ENCODE measurements at regions not wholly inside any gene's neighbourhood (a gene's known extent, or its start where the extent isn't known, plus 50 kb on each side); places are given as distances from the start of the nearest gene placed in this dataset.
"Not testable (repeated sequence)": the region's sequence is repeated elsewhere in the genome, so short reads cannot be mapped to it uniquely, and the experiment has no call there.

DNA sequence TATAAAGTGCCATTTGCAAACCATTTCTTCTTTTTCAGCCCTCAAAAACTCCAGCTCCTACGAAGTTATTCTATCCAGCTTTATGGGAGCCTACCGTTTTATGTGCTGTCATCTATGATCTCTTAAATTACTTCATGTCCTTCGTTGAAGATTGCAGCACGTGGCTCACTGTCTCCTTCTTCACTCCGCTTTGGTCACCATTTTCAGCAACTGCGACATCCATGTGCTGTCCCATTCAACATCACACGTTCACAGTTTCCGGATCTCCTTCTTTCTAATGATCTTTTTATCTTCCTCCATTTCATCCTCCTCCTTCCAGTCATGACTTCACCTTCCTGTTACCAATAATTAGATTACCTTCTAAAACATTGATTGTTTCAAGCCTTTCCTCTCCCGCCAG lies 143.3 kb upstream of the KRAS start:
- no peaks in the 10 kb centered on the region for H3K9me3 Mint-ChIP-seq
- H3K4me1 Mint-ChIP-seq (ENCODE audit: low read depth) = no peaks in the 10 kb centered on the region
- H3K27me3 Mint-ChIP-seq (ENCODE audit: low read depth) = peaks cover 4% of the 10 kb centered on the region
- ATAC-seq (no peak), DNase-seq (no peak)
- no peak overlapping the region for H3K4me3 Mint-ChIP-seq
- no peaks in the 10 kb centered on the region for H3K36me3 Mint-ChIP-seq (ENCODE audit: insufficient read depth)

DNA sequence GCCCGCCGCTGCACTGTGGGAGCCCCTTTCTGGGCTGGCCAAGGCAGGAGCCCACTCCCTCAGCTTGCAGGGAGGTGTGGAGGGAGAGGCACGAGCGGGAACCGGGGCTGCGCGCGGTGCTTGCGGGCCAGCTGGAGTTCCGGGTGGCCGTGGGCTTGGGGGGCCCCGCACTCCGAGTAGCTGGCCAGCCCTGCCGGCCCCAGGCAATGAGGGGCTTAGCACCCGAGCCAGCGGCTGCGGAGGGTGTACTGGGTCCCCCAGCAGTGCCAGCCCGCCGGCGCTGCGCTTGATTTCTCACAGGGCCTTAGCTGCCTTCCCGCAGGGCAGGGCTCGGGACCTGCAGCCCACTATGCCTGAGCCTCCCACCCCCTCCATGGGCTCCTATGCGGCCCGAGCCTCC lies 140.6 kb upstream of the KRAS start:
- DNase-seq; H3K9me3 Mint-ChIP-seq; ATAC-seq; H3K27me3 Mint-ChIP-seq (ENCODE audit: low read depth); H3K4me3 Mint-ChIP-seq; H3K36me3 Mint-ChIP-seq (ENCODE audit: insufficient read depth): not testable (repeated sequence)
- peaks cover 20% of the 10 kb centered on the region for H3K4me1 Mint-ChIP-seq (ENCODE audit: low read depth)

DNA sequence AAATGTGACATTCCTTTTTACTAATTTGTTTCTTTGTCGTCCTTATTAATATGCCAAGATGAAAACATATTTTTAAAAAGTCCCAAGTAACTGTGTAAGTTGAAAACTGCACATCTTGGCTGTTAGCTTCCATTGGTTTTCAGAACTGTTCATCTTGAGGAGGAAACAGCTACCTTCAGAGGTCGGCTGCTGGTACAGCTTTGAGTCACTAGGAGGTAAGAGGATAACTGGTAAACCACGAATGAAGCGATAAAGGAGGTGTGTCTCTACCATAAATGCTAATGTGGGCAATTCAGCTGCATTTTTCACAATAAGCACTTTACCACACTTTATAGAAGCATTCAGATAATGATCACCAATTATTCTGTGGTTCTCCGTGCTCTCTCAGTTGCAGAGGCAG lies 137.5 kb upstream of the KRAS start:
- peak overlapping the region; percentile 1 for H3K4me3 Mint-ChIP-seq
- no peaks in the 10 kb centered on the region for H3K36me3 Mint-ChIP-seq (ENCODE audit: insufficient read depth)
- peaks cover 42% of the 10 kb centered on the region for H3K4me1 Mint-ChIP-seq (ENCODE audit: low read depth)
- H3K9me3 Mint-ChIP-seq = no peaks in the 10 kb centered on the region
- no peaks in the 10 kb centered on the region for H3K27me3 Mint-ChIP-seq (ENCODE audit: low read depth)
- ATAC-seq = peak; percentile 11 to 12
- DNase-seq = no peak

DNA sequence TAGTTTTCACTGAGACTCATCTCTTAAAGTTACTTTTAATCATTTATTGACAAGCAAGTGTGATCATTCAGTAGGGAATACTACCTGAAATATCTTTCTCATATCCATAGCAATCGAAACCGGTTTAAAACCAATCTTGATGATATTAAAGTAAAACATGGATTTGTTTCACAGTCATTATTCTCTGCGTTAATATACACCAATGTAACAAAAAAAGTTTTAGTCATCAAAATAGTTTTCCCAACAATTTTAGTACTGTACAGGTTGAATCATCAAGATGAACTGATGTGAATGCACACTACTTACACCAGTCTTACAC lies 137.0 kb upstream of the KRAS start:
- no peak for ATAC-seq
- H3K4me1 Mint-ChIP-seq (ENCODE audit: low read depth) = peaks cover 47% of the 10 kb centered on the region
- no peak for DNase-seq
- no peaks in the 10 kb centered on the region for H3K36me3 Mint-ChIP-seq (ENCODE audit: insufficient read depth)
- peak overlapping the region; percentile 93 for H3K4me3 Mint-ChIP-seq
- no peaks in the 10 kb centered on the region for H3K27me3 Mint-ChIP-seq (ENCODE audit: low read depth)
- no peaks in the 10 kb centered on the region for H3K9me3 Mint-ChIP-seq

DNA sequence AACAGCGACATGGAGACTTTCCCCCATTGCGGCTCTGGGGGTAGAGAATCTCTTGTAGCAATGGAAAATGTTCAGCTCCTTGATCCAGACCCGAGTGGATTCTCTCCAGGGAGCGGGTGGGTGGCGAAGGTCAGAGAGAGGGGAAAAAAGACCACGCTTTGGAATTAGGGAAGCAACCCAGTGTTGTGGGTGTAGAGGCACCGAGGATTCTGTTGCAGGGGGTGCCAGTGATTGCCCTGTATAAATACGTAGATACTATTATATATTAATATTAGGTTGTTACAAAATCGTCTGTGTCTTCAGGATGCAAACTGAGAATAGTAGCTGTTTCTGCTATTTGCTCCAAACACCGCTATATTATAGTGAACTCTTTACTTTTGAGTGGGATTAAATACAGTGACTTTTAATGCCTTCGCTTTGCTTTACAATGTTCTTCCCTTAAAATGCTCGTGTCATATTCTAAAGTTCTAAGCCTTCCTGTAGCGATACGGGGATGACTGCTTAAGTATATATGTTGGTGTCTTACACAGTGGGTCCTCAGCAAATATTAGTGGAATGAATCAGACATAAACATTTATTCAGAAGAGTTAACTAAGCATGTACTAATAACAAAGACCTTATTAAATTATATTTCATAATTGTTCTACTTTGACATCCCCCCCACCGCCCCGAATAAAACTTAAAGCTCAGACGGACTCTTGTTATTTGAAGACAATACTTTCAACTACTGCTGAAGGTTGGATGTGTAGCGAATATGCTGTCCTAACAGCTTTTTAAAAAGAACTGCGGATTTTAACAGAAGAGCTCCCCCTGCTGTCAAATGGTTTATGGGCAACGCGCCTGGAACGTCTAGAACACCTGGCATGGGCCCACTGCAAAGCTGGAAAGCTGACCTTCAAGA lies 136.4 kb upstream of the KRAS start:
- ATAC-seq (no peak), DNase-seq (peak; percentile 71)
- Mint-ChIP-seq H3K36me3 (ENCODE audit: insufficient read depth) (no peaks in the 10 kb centered on the region), H3K9me3 (no peaks in the 10 kb centered on the region), H3K4me3 (peak overlapping the region; percentile 93), H3K27me3 (ENCODE audit: low read depth) (no peaks in the 10 kb centered on the region), H3K4me1 (ENCODE audit: low read depth) (peaks cover 53% of the 10 kb centered on the region)

DNA sequence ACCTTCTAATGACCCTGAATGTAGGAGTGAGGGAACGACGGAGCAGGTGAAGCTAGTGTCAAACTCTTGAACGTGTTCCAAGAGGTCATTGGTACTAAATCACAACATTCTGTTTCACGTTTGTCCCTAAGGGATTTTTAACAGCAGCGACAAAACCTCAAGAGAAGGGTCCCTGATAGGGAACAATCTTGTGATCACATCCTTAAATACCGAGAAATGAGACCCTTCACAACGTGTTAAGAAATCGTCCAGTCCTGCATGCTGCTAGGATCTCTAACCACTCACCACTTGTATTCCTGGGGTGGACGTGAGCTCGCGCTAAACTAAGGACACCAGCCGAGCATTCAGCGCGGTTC lies 134.1 kb upstream of the KRAS start:
- no peak for DNase-seq

GRCh38 chr12:25384038-25384892 lies 133.5 kb upstream of the KRAS start:
- peak overlapping the region; percentile 93 for H3K4me3 Mint-ChIP-seq
- no peak for DNase-seq
- H3K4me1 Mint-ChIP-seq (ENCODE audit: low read depth) = peaks cover 61% of the 10 kb centered on the region
- no peaks in the 10 kb centered on the region for H3K9me3 Mint-ChIP-seq
- H3K36me3 Mint-ChIP-seq (ENCODE audit: insufficient read depth) = no peaks in the 10 kb centered on the region
- H3K27me3 Mint-ChIP-seq (ENCODE audit: low read depth) = no peaks in the 10 kb centered on the region
- ATAC-seq = no peak

More for the DNA sequence above, 134.1 kb upstream of the KRAS start:
- Mint-ChIP-seq H3K9me3 (no peaks in the 10 kb centered on the region), H3K27me3 (ENCODE audit: low read depth) (no peaks in the 10 kb centered on the region), H3K4me3 (peak overlapping the region; percentile 93), H3K36me3 (ENCODE audit: insufficient read depth) (no peaks in the 10 kb centered on the region), H3K4me1 (ENCODE audit: low read depth) (peaks cover 59% of the 10 kb centered on the region)
- ATAC-seq = no peak

DNA sequence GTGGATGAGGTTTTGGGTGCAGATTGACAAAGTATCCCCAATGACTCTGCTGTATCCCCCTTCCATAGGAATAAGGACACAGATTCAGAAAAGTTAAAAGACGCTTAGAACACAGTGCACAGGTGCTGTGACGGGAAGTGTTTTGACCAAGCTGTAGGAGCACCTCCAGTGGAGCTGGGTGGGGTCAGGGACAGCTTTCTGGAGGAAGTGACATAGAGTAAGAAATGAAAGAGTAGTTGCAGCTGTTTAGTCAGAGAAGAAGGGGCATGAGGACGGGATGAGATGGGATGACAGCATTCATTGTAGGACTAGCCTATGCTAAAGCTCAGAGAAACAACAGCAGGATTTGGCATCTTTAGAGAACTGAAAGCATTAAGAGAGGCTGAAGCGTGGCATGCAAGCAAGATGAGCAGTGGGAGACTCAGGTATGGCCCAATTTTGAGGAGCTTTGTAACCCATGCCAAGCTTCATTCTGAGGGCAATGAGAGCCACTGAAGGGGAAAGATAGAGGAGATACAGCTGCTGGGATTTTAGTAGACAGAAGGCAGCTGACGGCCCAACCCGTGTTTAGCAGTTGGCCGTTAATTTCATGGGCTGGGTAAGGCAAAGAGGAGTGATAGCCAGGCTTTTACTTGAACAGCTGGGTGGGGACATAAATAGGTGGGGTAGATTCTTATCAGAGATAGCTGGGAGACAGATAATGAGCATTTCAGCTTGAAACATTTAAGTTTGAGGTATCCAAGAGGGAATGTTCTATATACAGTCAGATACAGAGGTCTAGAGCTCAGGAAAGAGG lies 131.8 kb upstream of the KRAS start:
- no peaks in the 10 kb centered on the region for H3K27me3 Mint-ChIP-seq (ENCODE audit: low read depth)
- H3K9me3 Mint-ChIP-seq = no peaks in the 10 kb centered on the region
- H3K4me3 Mint-ChIP-seq = no peak overlapping the region
- DNase-seq = no peak
- no peak for ATAC-seq
- no peaks in the 10 kb centered on the region for H3K36me3 Mint-ChIP-seq (ENCODE audit: insufficient read depth)
- peaks cover 64% of the 10 kb centered on the region for H3K4me1 Mint-ChIP-seq (ENCODE audit: low read depth)

GRCh38 chr12:25377469-25378177 lies 126.9 kb upstream of the KRAS start:
- peak overlapping the region; percentile 32 for H3K4me3 Mint-ChIP-seq
- peak; percentile 13 for DNase-seq

DNA sequence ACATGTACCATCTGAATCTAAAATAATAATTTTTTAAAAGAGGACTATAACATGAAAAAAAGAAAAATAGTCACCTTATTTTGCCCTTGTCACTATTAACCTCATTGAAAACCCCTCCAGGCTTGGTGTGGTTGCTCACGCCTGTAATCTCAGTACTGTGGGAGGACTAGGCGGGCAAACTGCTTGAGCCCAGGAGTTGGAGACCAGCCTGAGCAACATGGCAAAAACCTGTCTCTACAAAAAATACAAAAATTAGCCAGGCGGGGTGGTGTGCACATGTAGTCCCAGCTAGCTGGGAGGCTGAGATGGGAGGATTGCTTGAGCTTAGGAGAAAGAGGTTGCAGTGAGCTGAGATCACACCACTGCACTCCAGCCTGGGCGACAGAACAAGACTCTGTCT lies 126.3 kb upstream of the KRAS start:
- no peak for DNase-seq
- H3K9me3 Mint-ChIP-seq = no peaks in the 10 kb centered on the region
- no peaks in the 10 kb centered on the region for H3K36me3 Mint-ChIP-seq (ENCODE audit: insufficient read depth)
- peaks cover 43% of the 10 kb centered on the region for H3K4me1 Mint-ChIP-seq (ENCODE audit: low read depth)
- H3K27me3 Mint-ChIP-seq (ENCODE audit: low read depth) = no peaks in the 10 kb centered on the region
- ATAC-seq = no peak
- no peak overlapping the region for H3K4me3 Mint-ChIP-seq

More at GRCh38 chr12:25377469-25378177, 126.9 kb upstream of the KRAS start:
- H3K27me3 Mint-ChIP-seq (ENCODE audit: low read depth) = no peaks in the 10 kb centered on the region
- no peaks in the 10 kb centered on the region for H3K9me3 Mint-ChIP-seq
- no peaks in the 10 kb centered on the region for H3K36me3 Mint-ChIP-seq (ENCODE audit: insufficient read depth)
- ATAC-seq = peak; percentile 89 to 97
- peaks cover 50% of the 10 kb centered on the region for H3K4me1 Mint-ChIP-seq (ENCODE audit: low read depth)

- Mint-ChIP-seq H3K9me3 (no peaks in the 10 kb centered on the region), H3K4me3 (no peak overlapping the region), H3K27me3 (ENCODE audit: low read depth) (no peaks in the 10 kb centered on the region), H3K4me1 (ENCODE audit: low read depth) (peaks cover 41% of the 10 kb centered on the region), H3K36me3 (ENCODE audit: insufficient read depth) (no peaks in the 10 kb centered on the region)
- ATAC-seq (no peak), DNase-seq (no peak)
Observed at GRCh38 chr12:25376407-25376806, 125.7 kb upstream of the KRAS start.

DNA sequence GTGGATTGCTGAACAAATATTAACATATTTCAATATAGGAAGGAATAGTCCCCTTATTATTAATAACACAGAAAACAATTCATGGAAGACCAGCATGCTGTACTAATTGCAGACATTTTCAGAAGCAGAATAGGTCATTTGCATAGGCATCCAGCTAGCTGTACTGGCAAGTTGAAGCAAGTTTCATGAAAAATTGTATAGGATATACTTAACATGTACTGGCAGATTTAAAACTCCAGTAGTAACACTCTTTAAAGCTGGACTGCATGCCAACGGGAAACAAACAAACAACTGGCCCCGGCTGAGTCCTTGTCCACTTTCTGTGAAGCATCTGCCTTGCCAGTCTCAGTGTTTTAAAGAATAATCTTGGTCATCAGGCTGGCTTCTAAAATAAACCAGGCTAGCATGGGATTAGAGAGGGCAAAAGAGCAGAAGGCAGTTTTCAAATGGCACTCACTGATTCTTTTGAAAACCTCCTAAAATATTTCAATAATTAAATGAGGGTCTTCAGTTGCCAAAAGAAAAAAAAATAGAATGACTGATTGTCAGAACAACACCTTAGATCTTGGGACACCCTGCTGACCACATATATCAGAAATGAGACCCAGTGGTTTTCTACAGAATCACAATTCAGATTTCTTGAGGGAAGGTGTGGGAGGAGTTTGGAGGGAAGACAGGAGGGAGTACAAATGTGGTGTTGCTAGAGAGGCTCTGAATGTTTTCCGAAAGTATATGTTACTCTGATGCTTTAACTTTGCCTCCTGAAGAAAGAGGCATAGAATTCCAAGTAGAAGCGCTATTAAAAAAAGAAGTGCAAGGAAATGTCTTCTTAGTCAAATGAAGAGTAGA lies 122.5 kb upstream of the KRAS start:
- peak; percentile 12 to 42 for ATAC-seq

DNA sequence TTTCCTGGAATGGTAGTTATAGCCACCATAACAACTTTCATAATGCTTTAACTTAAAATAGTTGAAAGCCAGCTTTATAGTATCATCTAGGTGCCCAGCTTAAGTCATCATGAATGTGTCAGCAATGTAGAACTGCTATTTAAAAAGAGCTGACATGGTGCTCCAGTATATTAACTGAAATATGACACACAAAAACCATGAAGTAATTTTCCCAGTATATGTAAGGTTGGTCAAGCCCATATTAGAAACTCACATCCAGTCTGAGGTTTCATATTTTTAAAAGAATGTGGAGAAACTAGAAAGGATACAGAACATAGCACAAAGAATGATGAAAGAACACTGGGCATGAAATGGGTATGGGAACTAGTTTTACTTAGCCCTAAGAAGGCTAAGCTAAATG lies 121.3 kb upstream of the KRAS start:
- DNase-seq = no peak
- H3K27me3 Mint-ChIP-seq (ENCODE audit: low read depth) = no peaks in the 10 kb centered on the region
- H3K36me3 Mint-ChIP-seq (ENCODE audit: insufficient read depth) = no peaks in the 10 kb centered on the region
- no peak for ATAC-seq
- no peak overlapping the region for H3K4me3 Mint-ChIP-seq
- H3K9me3 Mint-ChIP-seq = no peaks in the 10 kb centered on the region
- H3K4me1 Mint-ChIP-seq (ENCODE audit: low read depth) = peaks cover 16% of the 10 kb centered on the region

More for the DNA sequence above, 122.5 kb upstream of the KRAS start:
- no peak for DNase-seq
- H3K36me3 Mint-ChIP-seq (ENCODE audit: insufficient read depth) = no peaks in the 10 kb centered on the region
- H3K4me3 Mint-ChIP-seq = no peak overlapping the region
- H3K4me1 Mint-ChIP-seq (ENCODE audit: low read depth) = peaks cover 28% of the 10 kb centered on the region
- H3K9me3 Mint-ChIP-seq = no peaks in the 10 kb centered on the region
- no peaks in the 10 kb centered on the region for H3K27me3 Mint-ChIP-seq (ENCODE audit: low read depth)

Measured in activated T-cell treated with anti-CD3 and anti-CD28 coated beads, Interleukin-2, amount 50 U/mL, for 4 hours (primary cell).